MM.1S (cell line): ENCODE measurements at regions not wholly inside any gene's neighbourhood (a gene's known extent, or its start where the extent isn't known, plus 50 kb on each side); places are given as distances from the start of the nearest gene placed in this dataset.

ENCODE experiments used
- EZH2 ChIP-seq: fragments of 300-600 bp; sonication (generic); optimal IDR thresholded peaks from 2 replicates; pipeline ENCODE3; 2017; ENCODE audit warnings: low read depth, mild to moderate bottlenecking, antibody characterized with exemption, low read length, mixed read lengths
- EZH2phosphoT487 ChIP-seq: fragments of 300-600 bp; sonication (generic); IDR thresholded peaks from 2 replicates; pipeline ENCODE4 v1.6.1; 2018; ENCODE audit warnings: antibody characterized with exemption, low read length
- TF ChIP-seq, protein P1 (sequence below): fragments of 300-600 bp; sonication (generic); IDR thresholded peaks from 2 replicates; pipeline ENCODE4 v1.5.1; 2016; ENCODE audit warnings: antibody characterized with exemption, low read length, mixed read lengths

DNA sequence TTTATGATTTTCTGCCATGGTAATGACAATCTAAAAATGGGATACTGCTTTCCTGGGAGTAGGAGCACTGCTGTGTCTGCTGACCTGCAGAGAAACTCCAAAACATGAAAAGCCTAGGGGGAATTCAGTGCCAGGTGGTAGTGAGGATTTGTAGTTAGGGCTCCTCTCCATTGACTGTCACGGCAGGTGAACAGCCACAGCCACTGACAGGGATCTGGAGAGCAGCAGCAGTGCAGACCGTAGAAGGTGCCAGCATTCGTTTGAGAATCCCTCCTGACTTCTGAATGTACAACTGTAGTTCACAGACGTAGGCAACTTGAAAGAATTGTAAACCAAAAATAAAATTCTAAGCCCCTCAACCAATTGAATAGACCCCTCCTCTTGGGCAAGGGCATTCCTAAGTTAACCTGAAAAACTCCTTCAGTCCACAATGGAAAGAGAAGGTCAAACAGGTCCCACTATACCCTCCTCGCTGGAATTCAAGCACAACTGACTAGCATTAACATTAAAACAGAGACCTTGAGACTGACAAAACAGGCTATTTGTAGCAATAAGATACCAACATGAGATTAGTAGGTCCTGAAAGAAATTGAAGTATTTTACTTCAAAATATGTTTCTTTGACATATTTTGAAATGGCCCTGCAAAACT, 1328.8 kb downstream of the OLFM4 start:
- TF ChIP-seq, protein P1, sequence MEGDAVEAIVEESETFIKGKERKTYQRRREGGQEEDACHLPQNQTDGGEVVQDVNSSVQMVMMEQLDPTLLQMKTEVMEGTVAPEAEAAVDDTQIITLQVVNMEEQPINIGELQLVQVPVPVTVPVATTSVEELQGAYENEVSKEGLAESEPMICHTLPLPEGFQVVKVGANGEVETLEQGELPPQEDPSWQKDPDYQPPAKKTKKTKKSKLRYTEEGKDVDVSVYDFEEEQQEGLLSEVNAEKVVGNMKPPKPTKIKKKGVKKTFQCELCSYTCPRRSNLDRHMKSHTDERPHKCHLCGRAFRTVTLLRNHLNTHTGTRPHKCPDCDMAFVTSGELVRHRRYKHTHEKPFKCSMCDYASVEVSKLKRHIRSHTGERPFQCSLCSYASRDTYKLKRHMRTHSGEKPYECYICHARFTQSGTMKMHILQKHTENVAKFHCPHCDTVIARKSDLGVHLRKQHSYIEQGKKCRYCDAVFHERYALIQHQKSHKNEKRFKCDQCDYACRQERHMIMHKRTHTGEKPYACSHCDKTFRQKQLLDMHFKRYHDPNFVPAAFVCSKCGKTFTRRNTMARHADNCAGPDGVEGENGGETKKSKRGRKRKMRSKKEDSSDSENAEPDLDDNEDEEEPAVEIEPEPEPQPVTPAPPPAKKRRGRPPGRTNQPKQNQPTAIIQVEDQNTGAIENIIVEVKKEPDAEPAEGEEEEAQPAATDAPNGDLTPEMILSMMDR: no peak
- TF ChIP-seq EZH2 (no peak), EZH2phosphoT487 (no peak)
